H1 (cell line): ENCODE measurements at regions not wholly inside any gene's neighbourhood (a gene's known extent, or its start where the extent isn't known, plus 50 kb on each side); places are given as distances from the start of the nearest gene placed in this dataset.

Source experiments
- CTCF ChIA-PET: fragments of 300-600 bp; sonication (Branson Sonifier 250); formaldehyde crosslinking; loops from one replicate; lab custom pipeline; 2021; ENCODE audit not compliant: partially characterized antibody; lab: Charles Lee
- POLR2A ChIA-PET: fragments of 300-600 bp; sonication (Branson Sonifier 250); formaldehyde crosslinking; loops from one replicate; lab custom pipeline; 2021; ENCODE audit warnings: inconsistent platforms; ENCODE audit not compliant: partially characterized antibody; lab: Charles Lee
- DNase-seq, 2 experiments: peaks; one replicate each; pipeline versions ENCODE4 v3.0.0 to v3.0.0-alpha.2; 2010 to 2022; ENCODE audit warnings: low spot score in 2 of 2, low read depth in 1 of 2, mixed read lengths in 1 of 2
- FAIRE-seq: peaks from 2 replicates; lab custom pipeline; 2011; peaks lifted over from hg19 to GRCh38; lab: Jason Lieb, UNC
- H2AFZ ChIP-seq: 2 replicates; pipeline ENCODE4 v1.8.1; 2012; ENCODE audit warnings: low read length, inconsistent platforms
- H2AK5ac ChIP-seq: 2 replicates; pipeline ENCODE4 v1.6.1; 2013; ENCODE audit warnings: low read depth, low read length
- H2BK120ac ChIP-seq: replicated peaks from 2 replicates; pipeline ENCODE3; 2013; ENCODE audit warnings: low read depth, low read length, inconsistent platforms
- H2BK12ac ChIP-seq: 2 replicates; pipeline ENCODE4 v1.6.1; 2013; ENCODE audit warnings: low read depth, low read length
- H2BK15ac ChIP-seq: 2 replicates; pipeline ENCODE4 v1.6.1; 2013; ENCODE audit warnings: low read length
- H2BK20ac ChIP-seq: 2 replicates; pipeline ENCODE4 v1.6.1; 2013; ENCODE audit warnings: low read length
- H2BK5ac ChIP-seq: 2 replicates; pipeline ENCODE4 v1.6.1; 2013; ENCODE audit warnings: low read depth, low read length
- H3K14ac ChIP-seq: 2 replicates; pipeline ENCODE4 v1.6.1; 2013; ENCODE audit warnings: inconsistent platforms; ENCODE audit not compliant: insufficient read length
- H3K18ac ChIP-seq: 2 replicates; pipeline ENCODE4 v1.6.1; 2013; ENCODE audit warnings: low read length; ENCODE audit errors: extremely low read depth
- H3K23ac ChIP-seq: 2 replicates; pipeline ENCODE4 v1.6.1; 2013; ENCODE audit warnings: inconsistent platforms; ENCODE audit not compliant: insufficient read length
- H3K23me2 ChIP-seq: 2 replicates; pipeline ENCODE4 v1.6.1; 2013; ENCODE audit warnings: low read depth, low read length
- H3K27ac ChIP-seq: 2 replicates; pipeline ENCODE4 v1.6.1; 2011; ENCODE audit warnings: low read depth, low read length, inconsistent platforms
- H3K27me3 ChIP-seq, 4 experiments: replicated peaks in 1 of 4; 1 replicate in 1 of 4; 2 replicates in 3 of 4; pipeline versions ENCODE4 v1.6.1 to v1.8.1; 2011 to 2013; ENCODE audit warnings: low read length in 3 of 4, mild to moderate bottlenecking in 3 of 4, inconsistent platforms in 2 of 4, mixed read lengths in 2 of 4, moderate library complexity in 1 of 4; ENCODE audit not compliant: control insufficient read depth in 3 of 4, insufficient read depth in 3 of 4; ENCODE audit errors: extremely low read depth in 1 of 4
- H3K36me3 ChIP-seq, 4 experiments: 2 replicates each; pipeline versions ENCODE4 v1.6.1 to v1.8.1; 2011 to 2013; ENCODE audit warnings: mild to moderate bottlenecking in 4 of 4, low read length in 3 of 4, moderate library complexity in 2 of 4, control low read depth in 1 of 4, inconsistent platforms in 1 of 4; ENCODE audit not compliant: insufficient read depth in 4 of 4, control insufficient read depth in 2 of 4
- H3K4ac ChIP-seq: replicated peaks from 2 replicates; pipeline ENCODE3; 2013; ENCODE audit warnings: low read length, low read depth, mixed read lengths, inconsistent platforms; ENCODE audit not compliant: insufficient read length
- H3K4me1 ChIP-seq, 4 experiments: replicated peaks in 1 of 4; 1 replicate in 1 of 4; 2 replicates in 3 of 4; pipeline versions ENCODE4 v1.6.1 to v1.8.1; 2011 to 2013; ENCODE audit warnings: low read length in 3 of 4, inconsistent platforms in 2 of 4, mixed read lengths in 1 of 4; ENCODE audit not compliant: insufficient read depth in 4 of 4, control insufficient read depth in 3 of 4
- H3K4me2 ChIP-seq, 2 experiments: 2 replicates each; pipeline versions ENCODE4 v1.6.1 to v1.8.1; 2011 to 2013; ENCODE audit warnings: low read depth in 2 of 2, low read length in 2 of 2, control low read depth in 1 of 2, inconsistent platforms in 1 of 2, mild to moderate bottlenecking in 1 of 2; ENCODE audit not compliant: insufficient read depth in 1 of 2
- H3K4me3 ChIP-seq, 4 experiments: fragments of 200-600, 300-600 bp in 1 of 4; sonication (generic), shearing (Covaris generic), sonication (Bioruptor Twin) in 1 of 4; 2 replicates each; pipeline versions ENCODE4 v1.5.1 to v1.8.1; 2011 to 2016; ENCODE audit warnings: low read length in 4 of 4, low read depth in 3 of 4, control low read depth in 2 of 4, inconsistent platforms in 2 of 4, mild to moderate bottlenecking in 2 of 4, mixed read lengths in 1 of 4, moderate library complexity in 1 of 4; ENCODE audit not compliant: insufficient read depth in 2 of 4; ENCODE audit errors: extremely low read depth in 1 of 4
- H3K56ac ChIP-seq: replicated peaks from 2 replicates; pipeline ENCODE3; 2013; ENCODE audit warnings: low read depth, mild to moderate bottlenecking, mixed read lengths, low read length, inconsistent platforms; ENCODE audit not compliant: insufficient read length
- H3K79me1 ChIP-seq: 2 replicates; pipeline ENCODE4 v1.6.1; 2013; ENCODE audit warnings: low read depth, low read length, control low read depth
- H3K79me2 ChIP-seq, 2 experiments: 2 replicates each; pipeline versions ENCODE4 v1.6.1 to v1.8.1; 2012 to 2013; ENCODE audit warnings: low read length in 2 of 2, mild to moderate bottlenecking in 2 of 2, inconsistent platforms in 1 of 2; ENCODE audit not compliant: insufficient read depth in 2 of 2, control insufficient read depth in 1 of 2
- H3K9ac ChIP-seq, 4 experiments: replicated peaks in 1 of 4; 1 replicate in 1 of 4; 2 replicates in 3 of 4; pipeline versions ENCODE4 v1.6.1 to v1.8.1; 2011 to 2013; ENCODE audit warnings: low read depth in 3 of 4, low read length in 3 of 4, control low read depth in 2 of 4, mild to moderate bottlenecking in 2 of 4, moderate library complexity in 2 of 4, inconsistent platforms in 1 of 4; ENCODE audit errors: extremely low read depth in 1 of 4
- H3K9me3 ChIP-seq, 2 experiments: 2 replicates each; pipeline versions ENCODE4 v1.6.1 to v1.8.1; 2012 to 2013; ENCODE audit warnings: mild to moderate bottlenecking in 2 of 2, moderate library complexity in 2 of 2, control low read depth in 1 of 2, inconsistent platforms in 1 of 2, low read depth in 1 of 2, low read length in 1 of 2, mixed read lengths in 1 of 2; ENCODE audit not compliant: insufficient read depth in 2 of 2
- H4K20me1 ChIP-seq, 2 experiments: replicated peaks in 1 of 2; 2 replicates each; pipeline versions ENCODE3 to v1.8.1; 2011 to 2013; ENCODE audit warnings: inconsistent platforms in 2 of 2, low read length in 2 of 2, mild to moderate bottlenecking in 1 of 2; ENCODE audit not compliant: insufficient read depth in 2 of 2, control insufficient read depth in 1 of 2
- H4K5ac ChIP-seq: 2 replicates; pipeline ENCODE4 v1.6.1; 2013; ENCODE audit warnings: low read length, low read depth, mixed read lengths, inconsistent platforms; ENCODE audit not compliant: insufficient read length
- H4K8ac ChIP-seq: 2 replicates; pipeline ENCODE4 v1.8.0; 2013; ENCODE audit warnings: mild to moderate bottlenecking, moderate library complexity, low read length, inconsistent platforms; ENCODE audit not compliant: insufficient read depth; ENCODE audit errors: extremely low read depth
- H4K91ac ChIP-seq: replicated peaks from 2 replicates; pipeline ENCODE3; 2013; ENCODE audit warnings: low read length, mixed read lengths, inconsistent platforms; ENCODE audit not compliant: insufficient read length
- KDM1A ChIP-seq: fragments of 200-600, 300-600 bp; sonication (generic); IDR thresholded peaks from 2 replicates; pipeline ENCODE4 v1.7.1; 2016; ENCODE audit warnings: mild to moderate bottlenecking, low read length, borderline replicate concordance
- SIN3A ChIP-seq, 2 experiments: IDR thresholded peaks in 1 of 2; conservative IDR thresholded peaks in 1 of 2; 2 replicates each; pipeline ENCODE4 v1.6.1; 2011 to 2012; ENCODE audit warnings: low read length in 2 of 2, improper control_type of control experiment in 1 of 2, low read depth in 1 of 2, mild to moderate bottlenecking in 1 of 2
- WGBS, 2 experiments: shearing (Covaris generic) in 1 of 2; methylation state at CpG; one replicate each; pipeline versions ENCODE4 v1.1.6 to v1.1.7; 2013 to 2015; ENCODE audit warnings: low lambda C conversion rate in 2 of 2, mixed read lengths in 2 of 2, inconsistent platforms in 1 of 2, low coverage in 1 of 2, missing lambda C conversion rate in 1 of 2; ENCODE audit not compliant: insufficient replicate concordance in 2 of 2, insufficient coverage in 1 of 2, insufficient read length in 1 of 2; ENCODE audit errors: extremely low coverage in 1 of 2, missing lambda C conversion rate in 1 of 2; 5-methylcytosine and 5-hydroxymethylcytosine counted together

GRCh38 chr5:160925281-160925680 is 73.3 kb upstream of the ATP10B start:
- Histone ChIP-seq H2BK120ac (no peak overlapping the region), H3K36me3 (no peaks in the 10 kb centered on the region), H3K23ac (no peak overlapping the region), H4K5ac (no peak overlapping the region), H3K79me1 (no peaks in the 10 kb centered on the region), H3K4ac (no peak overlapping the region), H3K27ac (no peak overlapping the region), H4K20me1 (no peaks in the 10 kb centered on the region), H4K8ac (no peak overlapping the region), H2BK12ac (no peak overlapping the region), H3K14ac (no peak overlapping the region), H2AK5ac (no peak overlapping the region), H3K18ac (no peak overlapping the region), H3K4me1 (peaks cover 0 to 16% (median 5%) of the 10 kb centered on the region in 4 experiments; a peak in 3 of 7 replicates), H2BK20ac (no peak overlapping the region), H3K79me2 (no peaks in the 10 kb centered on the region), H2BK15ac (no peak overlapping the region), H3K56ac (no peak overlapping the region), H2BK5ac (no peak overlapping the region), H3K27me3 (no peaks in the 10 kb centered on the region), H3K4me2 (no peak overlapping the region), H3K9me3 (no peaks in the 10 kb centered on the region), H4K91ac (no peak overlapping the region), H3K23me2 (no peaks in the 10 kb centered on the region), H2AFZ (no peak overlapping the region), H3K9ac (no peak overlapping the region), H3K4me3 (no peak overlapping the region)
- ChIA-PET CTCF (interaction anchor here (1.2 to 1.5 kb wide), 2 partner anchors 13 to 46 kb away, joined by 3 read pairs; no protein-coding TSS in a partner anchor), POLR2A (no interaction called here)
- FAIRE-seq (no peak), DNase-seq (no peak)
- WGBS, 2 experiments, result 85% methylated on average over 6 of the region's 6 CpGs; no CpG with 5 or more reads in 1 of the 2 experiments
- TF ChIP-seq SIN3A (conservative IDR thresholded peaks at IDR 0.05 in 1 of 2, IDR thresholded peaks at IDR 0.05 in 1 of 2; ENCODE audit: low read depth in 1 of 2, low read length in 2 of 2) (no peak), KDM1A (no peak)
